Spleen (tissue), 7 donors: ENCODE measurements at regions not wholly inside any gene's neighbourhood (a gene's known extent, or its start where the extent isn't known, plus 50 kb on each side); places are given as distances from the start of the nearest gene placed in this dataset.

Experiments
- CTCF ChIP-seq, 11 experiments: fragments of 200-600 bp in 7 of 11; fragments of 450-650 bp in 4 of 11; sonication (generic) in 4 of 11; IDR thresholded peaks in 8 of 11; conservative IDR thresholded peaks in 3 of 11; 1 replicate in 7 of 11; 2 replicates in 4 of 11; pipeline versions ENCODE4 v1.4.0 to v1.8.0; 2016 to 2021; ENCODE audit warnings: antibody characterized with exemption in 11 of 11, inconsistent platforms in 4 of 11, mild to moderate bottlenecking in 1 of 11
- POLR2A ChIP-seq, 3 donors: fragments of 450-650 bp; IDR thresholded peaks; one replicate each; pipeline ENCODE4 v1.5.1; 2017; ENCODE audit warnings: antibody characterized with exemption in 3 of 3, mild to moderate bottlenecking in 1 of 3
- POLR2AphosphoS5 ChIP-seq, 3 donors: sonication (generic); formaldehyde crosslinking; IDR thresholded peaks; one replicate each; pipeline ENCODE4 v1.5.1; 2017; ENCODE audit warnings: antibody characterized with exemption in 3 of 3
- donor health status: DM: no; HTN: no; CAD: no; lungs with moderate emphysema.
- donor health status: DM: no; HTN: no; CAD: no.
- donor health status: DM: no; HTN: no; CAD: no.

GRCh38 chr3:132867956-132868355 lies 145.7 kb upstream of the NPHP3 start:
- TF ChIP-seq CTCF (IDR thresholded peaks at IDR 0.05 in 8 of 11, conservative IDR thresholded peaks at IDR 0.05 in 3 of 11), result no peak
- TF ChIP-seq POLR2A (IDR thresholded peaks at IDR 0.05), result no peak
- TF ChIP-seq POLR2AphosphoS5 (IDR thresholded peaks at IDR 0.05), result no peak
